Mammary epithelial cell (primary cell): ENCODE measurements at regions not wholly inside any gene's neighbourhood (a gene's known extent, or its start where the extent isn't known, plus 50 kb on each side); places are given as distances from the start of the nearest gene placed in this dataset.

ENCODE experiments used
- EZH2 ChIP-seq: IDR thresholded peaks from 2 replicates; pipeline ENCODE4 v1.6.1; 2012; ENCODE audit warnings: low read length, inconsistent platforms, borderline replicate concordance
- TF ChIP-seq, protein P1 (sequence below), 2 donors: IDR thresholded peaks in 1 of 2; conservative IDR thresholded peaks in 1 of 2; 2 replicates each; pipeline ENCODE4 v1.5.1; 2011 to 2012; ENCODE audit warnings: inconsistent platforms in 2 of 2, low read length in 2 of 2, mild to moderate bottlenecking in 2 of 2, control low read depth in 1 of 2, low read depth in 1 of 2; ENCODE audit not compliant: insufficient read depth in 1 of 2; ENCODE audit errors: extremely low read depth in 1 of 2

DNA sequence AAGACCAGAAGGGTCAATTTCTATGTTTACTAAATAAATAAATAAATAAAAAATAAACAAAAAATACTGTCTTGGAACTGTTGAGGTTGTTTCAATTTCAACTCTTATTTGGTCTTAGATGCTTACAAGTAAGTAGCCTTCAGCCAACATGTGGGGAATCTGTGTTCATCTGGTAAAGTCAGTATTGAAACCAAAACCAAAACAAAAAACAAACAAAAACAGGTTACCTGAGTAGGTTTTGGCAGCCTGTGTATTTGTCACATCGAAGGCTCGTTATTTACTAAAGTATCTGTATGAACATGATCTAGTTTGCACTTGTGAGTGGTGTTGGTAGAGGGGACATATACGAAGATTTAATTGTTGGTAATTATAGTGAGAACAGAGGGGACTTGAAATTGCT, 471.5 kb downstream of the SLITRK5 start:
- TF ChIP-seq, protein P1, sequence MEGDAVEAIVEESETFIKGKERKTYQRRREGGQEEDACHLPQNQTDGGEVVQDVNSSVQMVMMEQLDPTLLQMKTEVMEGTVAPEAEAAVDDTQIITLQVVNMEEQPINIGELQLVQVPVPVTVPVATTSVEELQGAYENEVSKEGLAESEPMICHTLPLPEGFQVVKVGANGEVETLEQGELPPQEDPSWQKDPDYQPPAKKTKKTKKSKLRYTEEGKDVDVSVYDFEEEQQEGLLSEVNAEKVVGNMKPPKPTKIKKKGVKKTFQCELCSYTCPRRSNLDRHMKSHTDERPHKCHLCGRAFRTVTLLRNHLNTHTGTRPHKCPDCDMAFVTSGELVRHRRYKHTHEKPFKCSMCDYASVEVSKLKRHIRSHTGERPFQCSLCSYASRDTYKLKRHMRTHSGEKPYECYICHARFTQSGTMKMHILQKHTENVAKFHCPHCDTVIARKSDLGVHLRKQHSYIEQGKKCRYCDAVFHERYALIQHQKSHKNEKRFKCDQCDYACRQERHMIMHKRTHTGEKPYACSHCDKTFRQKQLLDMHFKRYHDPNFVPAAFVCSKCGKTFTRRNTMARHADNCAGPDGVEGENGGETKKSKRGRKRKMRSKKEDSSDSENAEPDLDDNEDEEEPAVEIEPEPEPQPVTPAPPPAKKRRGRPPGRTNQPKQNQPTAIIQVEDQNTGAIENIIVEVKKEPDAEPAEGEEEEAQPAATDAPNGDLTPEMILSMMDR (conservative IDR thresholded peaks at IDR 0.05 in 1 of 2, IDR thresholded peaks at IDR 0.05 in 1 of 2; ENCODE audit: extremely low read depth in 1 of 2, insufficient read depth in 1 of 2, low read depth in 1 of 2, low read length in 2 of 2), result no peak
- no peak for TF ChIP-seq EZH2
